GM10266 (cell line): ENCODE measurements at regions not wholly inside any gene's neighbourhood (a gene's known extent, or its start where the extent isn't known, plus 50 kb on each side); places are given as distances from the start of the nearest gene placed in this dataset.

ENCODE experiments used
- DNase-seq: peaks from one replicate; pipeline ENCODE4 v3.0.0; 2012; ENCODE audit errors: extremely low spot score
- TF ChIP-seq, protein P1 (sequence below): IDR thresholded peaks from 2 replicates; pipeline ENCODE4 v1.5.1; 2012; ENCODE audit warnings: mild to moderate bottlenecking, low read depth; ENCODE audit not compliant: control insufficient read depth, insufficient read depth; ENCODE audit errors: missing control alignments

DNA sequence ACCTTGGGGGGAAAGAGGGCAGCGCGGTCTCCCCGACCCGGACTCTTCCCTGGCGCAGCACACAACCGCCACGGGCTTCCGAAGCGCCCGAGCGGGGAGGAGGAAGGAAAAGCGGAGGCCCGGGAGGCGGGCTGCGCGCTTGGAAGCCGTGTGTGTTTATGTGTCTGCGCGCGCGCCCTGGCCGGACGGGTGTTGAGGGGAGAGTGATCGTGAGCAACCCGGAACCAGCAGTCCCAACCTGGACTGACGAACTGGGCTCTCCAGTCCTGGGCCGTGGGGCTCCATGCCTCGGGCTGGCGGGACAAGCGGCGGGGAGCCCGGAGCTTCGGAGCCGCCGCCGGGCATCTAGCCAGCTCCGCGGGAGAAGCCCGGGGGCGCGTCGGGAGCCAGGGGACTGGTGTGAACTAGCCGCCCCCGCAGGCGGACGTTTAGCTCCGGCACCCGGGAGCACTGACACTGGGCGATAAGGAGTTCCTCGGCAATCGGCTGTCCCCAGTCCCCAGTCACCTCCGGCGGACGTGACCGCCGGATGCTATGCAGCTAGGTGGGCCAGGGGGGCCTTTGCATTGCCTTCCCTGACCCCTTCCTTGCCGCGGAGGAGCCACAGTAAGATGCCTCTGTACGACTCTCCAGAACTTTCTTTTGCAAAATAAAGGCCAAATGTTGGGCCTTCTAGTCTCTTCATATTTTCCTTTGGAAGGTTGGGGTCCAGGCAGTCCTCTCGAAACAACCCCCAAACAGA lies 74.8 kb upstream of the BCOR start:
- no peak for DNase-seq
- TF ChIP-seq, protein P1, sequence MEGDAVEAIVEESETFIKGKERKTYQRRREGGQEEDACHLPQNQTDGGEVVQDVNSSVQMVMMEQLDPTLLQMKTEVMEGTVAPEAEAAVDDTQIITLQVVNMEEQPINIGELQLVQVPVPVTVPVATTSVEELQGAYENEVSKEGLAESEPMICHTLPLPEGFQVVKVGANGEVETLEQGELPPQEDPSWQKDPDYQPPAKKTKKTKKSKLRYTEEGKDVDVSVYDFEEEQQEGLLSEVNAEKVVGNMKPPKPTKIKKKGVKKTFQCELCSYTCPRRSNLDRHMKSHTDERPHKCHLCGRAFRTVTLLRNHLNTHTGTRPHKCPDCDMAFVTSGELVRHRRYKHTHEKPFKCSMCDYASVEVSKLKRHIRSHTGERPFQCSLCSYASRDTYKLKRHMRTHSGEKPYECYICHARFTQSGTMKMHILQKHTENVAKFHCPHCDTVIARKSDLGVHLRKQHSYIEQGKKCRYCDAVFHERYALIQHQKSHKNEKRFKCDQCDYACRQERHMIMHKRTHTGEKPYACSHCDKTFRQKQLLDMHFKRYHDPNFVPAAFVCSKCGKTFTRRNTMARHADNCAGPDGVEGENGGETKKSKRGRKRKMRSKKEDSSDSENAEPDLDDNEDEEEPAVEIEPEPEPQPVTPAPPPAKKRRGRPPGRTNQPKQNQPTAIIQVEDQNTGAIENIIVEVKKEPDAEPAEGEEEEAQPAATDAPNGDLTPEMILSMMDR = no peak

GRCh38 chrX:40171513-40172400 lies 74.0 kb upstream of the BCOR start:
- TF ChIP-seq, protein P1 = no peak
- no peak for DNase-seq

GRCh38 chrX:40170830-40171512 lies 73.2 kb upstream of the BCOR start:
- no peak for DNase-seq
- TF ChIP-seq, protein P1 = no peak

DNA sequence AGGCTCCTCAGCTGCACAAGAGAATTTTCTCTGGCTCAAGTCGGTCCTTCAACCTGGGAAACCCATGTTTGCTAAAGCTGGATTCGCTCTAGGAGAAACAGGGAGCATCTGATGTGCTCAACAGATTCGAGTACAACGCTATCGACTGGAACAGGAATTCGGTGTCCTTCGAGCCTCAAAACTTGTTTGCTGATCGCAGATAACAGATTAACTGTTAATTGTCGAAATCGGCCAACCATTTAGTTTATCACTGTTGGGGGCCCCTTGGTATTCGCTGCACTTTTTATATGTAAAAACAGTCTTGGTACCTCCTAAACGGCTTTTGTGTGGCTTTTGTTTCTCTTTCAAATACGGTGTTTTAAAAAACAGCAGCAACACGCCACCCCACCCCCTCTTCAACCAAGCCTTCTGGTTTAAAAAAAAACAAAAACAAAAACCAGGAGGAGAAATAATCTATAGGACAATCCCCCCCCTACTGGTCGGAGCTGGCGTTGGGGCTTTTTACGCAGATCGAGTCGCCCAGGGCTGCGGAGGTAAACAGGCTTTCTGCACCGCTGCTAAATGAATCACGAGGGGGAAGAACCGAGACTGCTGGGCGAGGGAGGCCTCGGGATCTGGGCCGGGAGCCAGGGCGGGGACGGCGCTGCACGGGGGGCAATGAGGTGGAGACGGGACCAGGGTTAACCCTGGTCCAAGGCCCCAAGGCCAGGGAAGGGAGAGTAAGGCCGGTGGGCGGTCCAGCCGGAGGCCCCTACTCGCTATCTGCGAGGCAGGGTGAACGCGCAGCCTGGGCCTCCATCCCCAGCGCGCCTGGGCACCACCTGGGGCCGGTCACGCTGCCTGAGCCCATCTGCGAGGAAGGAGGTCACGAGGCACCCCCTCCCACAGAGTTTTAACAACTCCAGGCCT lies 71.7 kb upstream of the BCOR start:
- peak; percentile 75 for DNase-seq
- TF ChIP-seq, protein P1 = peak; percentile 59

GRCh38 chrX:40168480-40169011 lies 70.8 kb upstream of the BCOR start:
- DNase-seq = no peak
- TF ChIP-seq, protein P1 = no peak

- TF ChIP-seq, protein P1 = no peak
- no peak for DNase-seq
Observed at GRCh38 chrX:40167850-40168479, 70.2 kb upstream of the BCOR start.
